ENCODE measurements at regions not wholly inside any gene's neighbourhood (a gene's known extent, or its start where the extent isn't known, plus 50 kb on each side); places are given as distances from the start of the nearest gene placed in this dataset.
A peak's percentile ranks its signal among the peaks of the same experiment; 100 is the strongest.

DNA sequence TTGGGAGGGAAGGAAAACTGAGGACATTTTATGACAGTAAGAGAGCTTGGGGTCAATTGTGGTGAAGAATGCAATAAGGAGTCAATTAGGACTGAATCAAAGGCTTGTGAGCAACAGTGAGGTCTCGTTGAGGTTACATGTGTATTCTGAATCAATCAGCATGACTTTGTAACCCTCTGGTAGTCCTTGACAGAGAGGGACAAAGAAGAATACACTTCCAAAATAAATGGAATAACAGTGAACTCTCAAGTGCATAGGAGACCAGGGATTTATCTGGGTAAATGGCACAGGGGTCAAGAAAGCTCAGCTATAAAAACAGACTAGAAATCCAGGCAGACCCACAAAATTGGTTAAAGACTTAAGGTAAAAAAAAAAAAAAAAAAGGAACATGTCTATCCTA is 85.1 kb upstream of the NAV3 start:
- Histone ChIP-seq H3K4me1 (ENCODE audit: control insufficient read depth in 2 of 2, insufficient read depth in 2 of 2, low read length in 2 of 2) (no peaks in the 10 kb centered on the region), H3K79me2 (ENCODE audit: control insufficient read depth, insufficient read depth, low read length) (no peaks in the 10 kb centered on the region), H3K36me3 (replicated peaks in 1 of 2; ENCODE audit: control extremely low read depth in 1 of 2, control insufficient read depth in 1 of 2, extremely low read depth in 1 of 2, insufficient read depth in 2 of 2, low read length in 1 of 2) (no peaks in the 10 kb centered on the region), H4K20me1 (ENCODE audit: control insufficient read depth, insufficient read depth, low read length, poor library complexity, severe bottlenecking) (no peaks in the 10 kb centered on the region), H3K9me3 (ENCODE audit: control extremely low read depth in 1 of 3, control insufficient read depth in 2 of 3, insufficient read depth in 1 of 3, low read length in 2 of 3) (no peaks in the 10 kb centered on the region), H3K9ac (ENCODE audit: low read length) (no peak overlapping the region), H3K27ac (ENCODE audit: low read length in 2 of 2) (peak overlapping the region in 1 of 2 donors; percentile 19), H3K27me3 (replicated peaks in 1 of 4; ENCODE audit: control extremely low read depth in 1 of 4, control insufficient read depth in 3 of 4, insufficient read depth in 4 of 4, low read length in 3 of 4) (no peaks in the 10 kb centered on the region), H3K4me3 (ENCODE audit: control extremely low read depth in 1 of 5, extremely low read depth in 1 of 5, insufficient read depth in 1 of 5, low read depth in 2 of 5, low read length in 4 of 5) (no peak overlapping the region), H3K4me2 (replicated peaks; ENCODE audit: low read depth, low read length, poor library complexity, severe bottlenecking) (no peak overlapping the region), H2AFZ (ENCODE audit: insufficient read depth, low read depth, low read length, poor library complexity, severe bottlenecking) (no peak overlapping the region)
- Mint-ChIP-seq H3K27ac (no peak overlapping the region), H3K27me3 (no peaks in the 10 kb centered on the region), H3K4me3 (no peak overlapping the region), H3K4me1 (peaks cover 8% of the 10 kb centered on the region), H3K9me3 (ENCODE audit: insufficient read depth) (no peaks in the 10 kb centered on the region)
- 60% methylated on average over 1 of the region's 1 CpG for WGBS (ENCODE audit: insufficient coverage)
- DNase-seq (no peak), ATAC-seq (ENCODE audit: low read depth) (no peak)
- TF ChIP-seq, protein P1, sequence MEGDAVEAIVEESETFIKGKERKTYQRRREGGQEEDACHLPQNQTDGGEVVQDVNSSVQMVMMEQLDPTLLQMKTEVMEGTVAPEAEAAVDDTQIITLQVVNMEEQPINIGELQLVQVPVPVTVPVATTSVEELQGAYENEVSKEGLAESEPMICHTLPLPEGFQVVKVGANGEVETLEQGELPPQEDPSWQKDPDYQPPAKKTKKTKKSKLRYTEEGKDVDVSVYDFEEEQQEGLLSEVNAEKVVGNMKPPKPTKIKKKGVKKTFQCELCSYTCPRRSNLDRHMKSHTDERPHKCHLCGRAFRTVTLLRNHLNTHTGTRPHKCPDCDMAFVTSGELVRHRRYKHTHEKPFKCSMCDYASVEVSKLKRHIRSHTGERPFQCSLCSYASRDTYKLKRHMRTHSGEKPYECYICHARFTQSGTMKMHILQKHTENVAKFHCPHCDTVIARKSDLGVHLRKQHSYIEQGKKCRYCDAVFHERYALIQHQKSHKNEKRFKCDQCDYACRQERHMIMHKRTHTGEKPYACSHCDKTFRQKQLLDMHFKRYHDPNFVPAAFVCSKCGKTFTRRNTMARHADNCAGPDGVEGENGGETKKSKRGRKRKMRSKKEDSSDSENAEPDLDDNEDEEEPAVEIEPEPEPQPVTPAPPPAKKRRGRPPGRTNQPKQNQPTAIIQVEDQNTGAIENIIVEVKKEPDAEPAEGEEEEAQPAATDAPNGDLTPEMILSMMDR (IDR thresholded peaks at IDR 0.05), result no peak
- TF ChIP-seq EZH2 (IDR thresholded peaks at IDR 0.05; ENCODE audit: borderline replicate concordance, insufficient read depth, low read depth, low read length, poor library complexity, severe bottlenecking), result no peak
- ChIA-PET CTCF (no interaction called here), POLR2A (no interaction called here)
- intact Hi-C loops (cut with micrococcal nuclease), result no loop called here

DNA sequence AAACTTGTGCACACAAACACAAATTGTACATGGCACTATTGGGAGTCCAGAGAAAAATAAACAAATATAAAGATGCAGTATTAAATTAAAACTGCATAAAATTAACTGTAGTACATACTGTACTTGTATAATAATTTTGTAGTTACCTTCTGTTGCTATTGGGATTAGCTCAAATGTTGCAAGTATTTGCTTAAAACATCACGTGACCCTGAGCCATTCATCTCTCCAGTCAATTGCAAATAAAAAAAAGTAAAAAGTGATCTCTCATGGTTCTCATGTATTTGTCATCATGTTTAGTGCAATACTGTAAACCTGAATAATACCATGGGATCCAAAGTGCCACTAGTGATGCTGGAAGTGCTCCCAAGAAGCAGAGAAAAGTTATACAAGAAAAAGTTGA is 88.1 kb upstream of the NAV3 start:
- CTCF ChIA-PET, result no interaction called here
- no peak overlapping the region for H3K4me3 ChIP-seq (ENCODE audit: control extremely low read depth in 1 of 5, extremely low read depth in 1 of 5, insufficient read depth in 1 of 5, low read depth in 2 of 5, low read length in 4 of 5)
- no peaks in the 10 kb centered on the region for H4K20me1 ChIP-seq (ENCODE audit: control insufficient read depth, insufficient read depth, low read length, poor library complexity, severe bottlenecking)
- no peaks in the 10 kb centered on the region for H3K4me1 ChIP-seq (ENCODE audit: control insufficient read depth in 2 of 2, insufficient read depth in 2 of 2, low read length in 2 of 2)
- DNase-seq (no peak), ATAC-seq (ENCODE audit: low read depth) (no peak)
- H2AFZ ChIP-seq (ENCODE audit: insufficient read depth, low read depth, low read length, poor library complexity, severe bottlenecking), result no peak overlapping the region
- H3K4me2 ChIP-seq (replicated peaks; ENCODE audit: low read depth, low read length, poor library complexity, severe bottlenecking), result no peak overlapping the region
- POLR2A ChIA-PET, result no interaction called here
- H3K9ac ChIP-seq (ENCODE audit: low read length), result no peak overlapping the region
- no peak for TF ChIP-seq EZH2 (IDR thresholded peaks at IDR 0.05; ENCODE audit: borderline replicate concordance, insufficient read depth, low read depth, low read length, poor library complexity, severe bottlenecking)
- TF ChIP-seq, protein P1 (IDR thresholded peaks at IDR 0.05), result no peak
- H3K79me2 ChIP-seq (ENCODE audit: control insufficient read depth, insufficient read depth, low read length), result no peaks in the 10 kb centered on the region
- intact Hi-C loops (cut with micrococcal nuclease), result no loop called here
- H3K27me3 ChIP-seq (replicated peaks in 1 of 4; ENCODE audit: control extremely low read depth in 1 of 4, control insufficient read depth in 3 of 4, insufficient read depth in 4 of 4, low read length in 3 of 4), result no peaks in the 10 kb centered on the region
- H3K27ac ChIP-seq (ENCODE audit: low read length in 2 of 2), result no peak overlapping the region
- no peak overlapping the region for H3K27ac Mint-ChIP-seq
- H3K36me3 ChIP-seq (replicated peaks in 1 of 2; ENCODE audit: control extremely low read depth in 1 of 2, control insufficient read depth in 1 of 2, extremely low read depth in 1 of 2, insufficient read depth in 2 of 2, low read length in 1 of 2), result no peaks in the 10 kb centered on the region
- peaks cover 8% of the 10 kb centered on the region for H3K4me1 Mint-ChIP-seq
- H3K27me3 Mint-ChIP-seq, result no peaks in the 10 kb centered on the region
- WGBS (ENCODE audit: insufficient coverage), result no CpG with 5 or more reads among the region's 1 CpG
- no peaks in the 10 kb centered on the region for H3K9me3 ChIP-seq (ENCODE audit: control extremely low read depth in 1 of 3, control insufficient read depth in 2 of 3, insufficient read depth in 1 of 3, low read length in 2 of 3)
- no peaks in the 10 kb centered on the region for H3K9me3 Mint-ChIP-seq (ENCODE audit: insufficient read depth)
- no peak overlapping the region for H3K4me3 Mint-ChIP-seq
